CD4-positive, alpha-beta T cell treated with Interleukin-6 at 100 ng/mL for 8 hours (primary cell): ENCODE measurements at regions not wholly inside any gene's neighbourhood (a gene's known extent, or its start where the extent isn't known, plus 50 kb on each side); places are given as distances from the start of the nearest gene placed in this dataset.

Source experiments
- DNase-seq: peaks from one replicate; pipeline ENCODE4 v3.0.0-alpha.2; 2020; ENCODE audit warnings: mixed read lengths, low spot score

- DNase-seq = no peak
Measured at GRCh38 chrX:5829469-5829868, 399.2 kb downstream of the NLGN4X start.

- DNase-seq = no peak
Measured at GRCh38 chrX:5829060-5829459, 399.6 kb downstream of the NLGN4X start.

GRCh38 chrX:5823903-5824302 is 404.8 kb downstream of the NLGN4X start:
- no peak for DNase-seq

- no peak for DNase-seq
Measured at GRCh38 chrX:5810636-5811035, 418.0 kb downstream of the NLGN4X start.

- no peak for DNase-seq
Measured at GRCh38 chrX:5807181-5807580, 421.5 kb downstream of the NLGN4X start.

- DNase-seq = no peak
Measured at GRCh38 chrX:5802391-5802790, 426.3 kb downstream of the NLGN4X start.

- no peak for DNase-seq
Measured at GRCh38 chrX:5791721-5792120, 436.9 kb downstream of the NLGN4X start.

GRCh38 chrX:5788910-5789309 is 439.8 kb downstream of the NLGN4X start:
- DNase-seq = no peak

GRCh38 chrX:5780821-5781220 is 447.8 kb downstream of the NLGN4X start:
- no peak for DNase-seq

GRCh38 chrX:5775846-5776430 is 452.7 kb downstream of the NLGN4X start:
- no peak for DNase-seq

- no peak for DNase-seq
Measured at GRCh38 chrX:5774446-5774845, 454.2 kb downstream of the NLGN4X start.

GRCh38 chrX:5771441-5771840 is 457.2 kb downstream of the NLGN4X start:
- DNase-seq = no peak

- DNase-seq = no peak
Measured at GRCh38 chrX:5756616-5757015, 472.1 kb downstream of the NLGN4X start.

- no peak for DNase-seq
Measured at GRCh38 chrX:5753291-5753690, 475.4 kb downstream of the NLGN4X start.

- DNase-seq = no peak
Measured at GRCh38 chrX:5752831-5753230, 475.8 kb downstream of the NLGN4X start.

GRCh38 chrX:5748586-5749150 is 480.0 kb downstream of the NLGN4X start:
- DNase-seq = no peak

- no peak for DNase-seq
Measured at GRCh38 chrX:5746231-5746630, 482.4 kb downstream of the NLGN4X start.

GRCh38 chrX:5733501-5733900 is 495.2 kb downstream of the NLGN4X start:
- no peak for DNase-seq

GRCh38 chrX:5730556-5730955 is 498.1 kb downstream of the NLGN4X start:
- DNase-seq = no peak

GRCh38 chrX:5726224-5726623 is 502.4 kb downstream of the NLGN4X start:
- no peak for DNase-seq

GRCh38 chrX:5724123-5724522 is 504.5 kb downstream of the NLGN4X start:
- no peak for DNase-seq

GRCh38 chrX:5718651-5719050 is 510.0 kb downstream of the NLGN4X start:
- no peak for DNase-seq

GRCh38 chrX:5716666-5717065 is 512.0 kb downstream of the NLGN4X start:
- no peak for DNase-seq

GRCh38 chrX:5708251-5708650 is 520.4 kb downstream of the NLGN4X start:
- DNase-seq = no peak
